22Rv1 (cell line): ENCODE measurements at regions not wholly inside any gene's neighbourhood (a gene's known extent, or its start where the extent isn't known, plus 50 kb on each side); places are given as distances from the start of the nearest gene placed in this dataset.

Source experiments
- H3K27ac ChIP-seq: fragments of 450-650 bp; 2 replicates; pipeline ENCODE4 v1.5.1; 2017
- CTCF ChIP-seq: fragments of 450-650 bp; IDR thresholded peaks from 2 replicates; pipeline ENCODE4 v1.5.1; 2017; ENCODE audit warnings: mild to moderate bottlenecking
- ZFX ChIP-seq: fragments of 450-650 bp; IDR thresholded peaks from 2 replicates; pipeline ENCODE4 v1.6.1; 2017; ENCODE audit warnings: antibody characterized with exemption, borderline replicate concordance

- TF ChIP-seq ZFX (no peak), CTCF (no peak)
- H3K27ac ChIP-seq: no peak overlapping the region
Measured at GRCh38 chr1:96964761-96965160, 243.2 kb downstream of the PTBP2 start.

- TF ChIP-seq CTCF: peak; percentile 96
- no peak for TF ChIP-seq ZFX
- no peak overlapping the region for H3K27ac ChIP-seq
Measured at GRCh38 chr1:96966536-96967138, 245.1 kb downstream of the PTBP2 start.

GRCh38 chr1:96967311-96967710 lies 245.7 kb downstream of the PTBP2 start:
- TF ChIP-seq CTCF: no peak
- no peak for TF ChIP-seq ZFX
- H3K27ac ChIP-seq: no peak overlapping the region

GRCh38 chr1:96968541-96968940 lies 247.0 kb downstream of the PTBP2 start:
- no peak overlapping the region for H3K27ac ChIP-seq
- TF ChIP-seq ZFX: no peak
- TF ChIP-seq CTCF: no peak

GRCh38 chr1:96968983-96969382 lies 247.4 kb downstream of the PTBP2 start:
- TF ChIP-seq ZFX: no peak
- TF ChIP-seq CTCF: no peak
- H3K27ac ChIP-seq: no peak overlapping the region

- TF ChIP-seq ZFX: no peak
- no peak overlapping the region for H3K27ac ChIP-seq
Measured at GRCh38 chr1:96969656-96970163, 248.1 kb downstream of the PTBP2 start.

GRCh38 chr1:96971439-96971838 lies 249.9 kb downstream of the PTBP2 start:
- H3K27ac ChIP-seq: no peak overlapping the region
- no peak for TF ChIP-seq ZFX
- TF ChIP-seq CTCF: no peak
